ENCODE measurements at regions not wholly inside any gene's neighbourhood (a gene's known extent, or its start where the extent isn't known, plus 50 kb on each side); places are given as distances from the start of the nearest gene placed in this dataset.

- Mint-ChIP-seq H3K36me3 (no peaks in the 10 kb centered on the region), H3K4me3 (no peak overlapping the region), H3K4me1 (no peaks in the 10 kb centered on the region), H3K27me3 (peaks cover 26% of the 10 kb centered on the region), H3K9me3 (no peaks in the 10 kb centered on the region), H3K27ac (no peak overlapping the region)
Measured at GRCh38 chr18:2304378-2305175, 266.7 kb downstream of the METTL4 start.

DNA sequence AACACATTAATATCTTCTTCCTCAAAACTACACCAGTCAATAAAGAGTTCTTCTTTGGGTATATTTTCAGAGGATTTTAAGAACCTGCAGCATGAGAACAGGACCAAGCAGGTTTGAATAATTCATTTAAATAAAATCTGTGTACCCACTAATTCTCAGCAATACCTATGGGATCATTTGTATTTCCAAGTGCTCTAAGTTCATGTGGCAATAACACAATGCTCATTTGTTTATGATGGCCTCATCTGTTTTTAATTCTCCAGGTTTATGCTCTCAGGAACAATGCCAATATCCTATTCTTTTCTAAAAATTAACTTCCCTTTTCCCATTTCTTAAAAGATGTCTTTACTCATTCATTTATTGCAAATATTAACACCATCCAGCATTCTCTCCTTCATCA lies 264.7 kb downstream of the METTL4 start:
- Mint-ChIP-seq H3K4me1 (no peaks in the 10 kb centered on the region), H3K36me3 (no peaks in the 10 kb centered on the region), H3K9me3 (no peaks in the 10 kb centered on the region), H3K27ac (no peak overlapping the region), H3K4me3 (no peak overlapping the region), H3K27me3 (peaks cover 20% of the 10 kb centered on the region)

GRCh38 chr18:2310886-2311285 lies 260.4 kb downstream of the METTL4 start:
- H3K27ac Mint-ChIP-seq, result no peak overlapping the region
- H3K4me3 Mint-ChIP-seq, result no peak overlapping the region
- H3K9me3 Mint-ChIP-seq, result no peaks in the 10 kb centered on the region
- no peaks in the 10 kb centered on the region for H3K36me3 Mint-ChIP-seq
- peaks cover 11% of the 10 kb centered on the region for H3K27me3 Mint-ChIP-seq
- H3K4me1 Mint-ChIP-seq, result no peaks in the 10 kb centered on the region

- H3K27me3 Mint-ChIP-seq, result peaks cover 12% of the 10 kb centered on the region
- no peak overlapping the region for H3K4me3 Mint-ChIP-seq
- no peaks in the 10 kb centered on the region for H3K36me3 Mint-ChIP-seq
- H3K4me1 Mint-ChIP-seq, result no peaks in the 10 kb centered on the region
- no peaks in the 10 kb centered on the region for H3K9me3 Mint-ChIP-seq
- H3K27ac Mint-ChIP-seq, result no peak overlapping the region
Measured at GRCh38 chr18:2312440-2312839, 258.9 kb downstream of the METTL4 start.

GRCh38 chr18:2313332-2313731 lies 258.0 kb downstream of the METTL4 start:
- Mint-ChIP-seq H3K4me1 (no peaks in the 10 kb centered on the region), H3K27ac (no peak overlapping the region), H3K36me3 (no peaks in the 10 kb centered on the region), H3K27me3 (peaks cover 13% of the 10 kb centered on the region), H3K9me3 (no peaks in the 10 kb centered on the region), H3K4me3 (no peak overlapping the region)

DNA sequence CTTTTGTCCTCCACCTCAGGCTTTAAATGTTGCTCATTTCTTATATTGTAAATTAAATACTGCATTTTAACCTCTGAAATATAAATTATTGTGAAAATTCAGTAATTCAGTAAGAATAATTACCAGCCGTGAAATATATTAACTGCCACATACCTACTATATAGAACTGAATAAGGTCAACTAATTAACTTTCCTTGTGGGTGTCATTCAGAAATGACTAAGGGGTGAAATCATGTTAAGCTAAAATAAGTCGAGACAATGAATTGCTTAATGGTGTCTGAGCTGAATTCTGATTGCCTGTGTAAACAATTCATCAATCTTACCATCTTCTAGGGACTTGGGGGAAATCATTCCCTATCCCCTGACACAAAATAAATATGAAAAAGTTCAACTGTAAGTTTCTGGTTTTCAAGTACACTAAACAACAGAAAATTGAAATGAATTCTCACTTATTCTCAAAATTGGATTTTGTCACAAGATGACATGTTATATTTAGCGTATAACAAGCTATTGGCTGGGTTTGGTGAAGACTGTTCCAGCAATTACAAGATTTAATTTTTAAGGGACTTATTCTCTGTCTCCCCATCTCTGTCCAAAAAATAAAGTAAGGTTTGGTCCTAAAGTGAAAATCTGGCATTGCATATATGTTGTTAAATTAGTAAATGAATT lies 255.1 kb downstream of the METTL4 start:
- no peaks in the 10 kb centered on the region for H3K4me1 Mint-ChIP-seq
- peaks cover 6% of the 10 kb centered on the region for H3K9me3 Mint-ChIP-seq
- H3K27ac Mint-ChIP-seq, result no peak overlapping the region
- H3K36me3 Mint-ChIP-seq, result peaks cover 1% of the 10 kb centered on the region
- no peak overlapping the region for H3K4me3 Mint-ChIP-seq
- peaks cover 19% of the 10 kb centered on the region for H3K27me3 Mint-ChIP-seq

GRCh38 chr18:2316751-2317696 lies 254.3 kb downstream of the METTL4 start:
- no peak overlapping the region for H3K4me3 Mint-ChIP-seq
- H3K4me1 Mint-ChIP-seq, result no peaks in the 10 kb centered on the region
- peaks cover 6% of the 10 kb centered on the region for H3K9me3 Mint-ChIP-seq
- H3K27ac Mint-ChIP-seq, result no peak overlapping the region
- H3K36me3 Mint-ChIP-seq, result peaks cover 1% of the 10 kb centered on the region
- H3K27me3 Mint-ChIP-seq, result peaks cover 22% of the 10 kb centered on the region

- Mint-ChIP-seq H3K4me3 (no peak overlapping the region), H3K4me1 (no peaks in the 10 kb centered on the region)
Measured at GRCh38 chr18:2324459-2324858, 246.8 kb downstream of the METTL4 start.

DNA sequence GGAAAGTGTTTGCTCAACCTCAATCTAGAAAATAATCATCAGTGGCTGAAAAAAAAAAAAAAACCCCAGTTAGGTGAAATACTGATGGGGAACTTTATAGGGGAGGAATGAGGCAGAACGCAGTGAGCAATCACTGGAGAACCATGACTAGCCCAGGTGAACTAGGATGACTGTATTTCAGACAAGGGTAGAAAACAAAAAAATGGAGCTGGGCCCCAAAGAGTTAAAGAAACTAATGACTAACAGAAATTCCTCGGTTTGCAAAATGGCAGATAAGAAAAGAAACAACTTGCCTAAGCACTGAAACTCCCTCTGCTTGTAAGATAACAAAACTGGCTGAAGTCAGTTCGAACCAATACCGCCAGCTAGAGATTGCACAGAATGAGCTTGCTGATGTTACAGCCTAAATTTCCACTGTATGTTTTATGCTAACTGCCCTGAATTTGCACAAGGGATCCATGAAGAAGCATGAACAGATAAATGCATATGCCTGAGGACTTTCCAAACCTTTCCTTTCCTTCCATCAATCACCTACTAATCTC lies 245.9 kb downstream of the METTL4 start:
- H3K27me3 Mint-ChIP-seq, result peaks cover 18% of the 10 kb centered on the region
- H3K4me3 Mint-ChIP-seq, result no peak overlapping the region
- H3K27ac Mint-ChIP-seq, result no peak overlapping the region
- no peaks in the 10 kb centered on the region for H3K9me3 Mint-ChIP-seq
- no peaks in the 10 kb centered on the region for H3K4me1 Mint-ChIP-seq
- no peaks in the 10 kb centered on the region for H3K36me3 Mint-ChIP-seq

More at GRCh38 chr18:2324459-2324858, 246.8 kb downstream of the METTL4 start:
- peaks cover 2% of the 10 kb centered on the region for H3K9me3 Mint-ChIP-seq
- H3K27ac Mint-ChIP-seq, result no peak overlapping the region
- peaks cover under 1% of the 10 kb centered on the region for H3K36me3 Mint-ChIP-seq
- peaks cover 23% of the 10 kb centered on the region for H3K27me3 Mint-ChIP-seq

DNA sequence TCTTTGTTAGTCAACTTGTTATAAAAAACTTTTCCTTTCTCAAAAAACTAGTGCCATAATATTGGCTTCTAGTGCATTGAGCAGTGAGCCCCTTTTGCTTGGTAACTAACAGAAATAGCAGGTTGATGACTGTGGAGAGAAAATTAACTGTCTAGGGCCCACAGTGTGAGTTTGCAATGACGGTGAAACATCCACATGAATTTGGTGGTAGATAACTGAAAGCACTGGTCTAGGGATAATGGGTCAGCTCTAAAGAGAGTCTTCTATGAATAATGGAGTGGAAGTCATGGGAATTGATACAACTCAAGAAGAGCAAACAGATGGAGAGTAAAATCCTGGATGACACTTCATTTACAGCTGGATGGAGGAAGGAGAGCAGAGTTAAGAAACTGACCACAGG lies 245.4 kb downstream of the METTL4 start:
- no peak overlapping the region for H3K4me3 Mint-ChIP-seq
- H3K36me3 Mint-ChIP-seq, result no peaks in the 10 kb centered on the region
- no peak overlapping the region for H3K27ac Mint-ChIP-seq
- peaks cover 16% of the 10 kb centered on the region for H3K27me3 Mint-ChIP-seq
- no peaks in the 10 kb centered on the region for H3K9me3 Mint-ChIP-seq
- no peaks in the 10 kb centered on the region for H3K4me1 Mint-ChIP-seq

GRCh38 chr18:2326999-2327398 lies 244.3 kb downstream of the METTL4 start:
- H3K27me3 Mint-ChIP-seq, result peaks cover 10% of the 10 kb centered on the region
- no peaks in the 10 kb centered on the region for H3K4me1 Mint-ChIP-seq
- H3K4me3 Mint-ChIP-seq, result no peak overlapping the region
- no peak overlapping the region for H3K27ac Mint-ChIP-seq
- H3K36me3 Mint-ChIP-seq, result no peaks in the 10 kb centered on the region
- H3K9me3 Mint-ChIP-seq, result no peaks in the 10 kb centered on the region

DNA sequence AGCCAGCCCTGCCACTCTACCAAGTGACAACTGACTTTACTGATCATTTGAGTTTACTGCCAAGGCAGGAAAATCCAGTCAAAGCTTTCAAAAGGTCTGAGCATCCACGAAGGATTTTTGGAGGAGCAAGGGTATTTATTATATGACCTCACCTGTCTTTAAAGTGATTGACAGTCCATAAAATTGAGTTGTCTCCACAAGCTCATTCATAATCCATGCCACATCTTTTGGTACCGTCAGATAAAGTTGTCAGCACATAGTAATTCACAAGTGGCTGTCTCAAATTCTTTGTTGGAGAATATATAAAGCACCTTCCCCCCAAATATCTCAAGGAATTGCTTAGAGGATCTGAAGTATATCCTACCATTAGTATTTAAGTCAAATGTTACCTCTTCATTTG lies 240.5 kb downstream of the METTL4 start:
- Mint-ChIP-seq H3K27me3 (peaks cover 11% of the 10 kb centered on the region), H3K36me3 (no peaks in the 10 kb centered on the region), H3K9me3 (no peaks in the 10 kb centered on the region), H3K4me3 (no peak overlapping the region), H3K4me1 (no peaks in the 10 kb centered on the region), H3K27ac (no peak overlapping the region)

- no peaks in the 10 kb centered on the region for H3K9me3 Mint-ChIP-seq
- H3K27me3 Mint-ChIP-seq, result peaks cover 9% of the 10 kb centered on the region
- H3K27ac Mint-ChIP-seq, result no peak overlapping the region
- no peaks in the 10 kb centered on the region for H3K36me3 Mint-ChIP-seq
- no peaks in the 10 kb centered on the region for H3K4me1 Mint-ChIP-seq
- H3K4me3 Mint-ChIP-seq, result no peak overlapping the region
Measured at GRCh38 chr18:2331491-2331890, 239.8 kb downstream of the METTL4 start.

- no peaks in the 10 kb centered on the region for H3K9me3 Mint-ChIP-seq
Measured at GRCh38 chr18:2336690-2337392, 234.5 kb downstream of the METTL4 start.

More at GRCh38 chr18:2336690-2337392, 234.5 kb downstream of the METTL4 start:
- Mint-ChIP-seq H3K27ac (no peak overlapping the region), H3K4me3 (no peak overlapping the region), H3K27me3 (peaks cover 14% of the 10 kb centered on the region), H3K36me3 (no peaks in the 10 kb centered on the region), H3K4me1 (no peaks in the 10 kb centered on the region)

Measured in activated naive CD4-positive, alpha-beta T cell treated with anti-CD3 and anti-CD28 coated beads, Interleukin-2, amount 50 U/mL, for 24 hours (primary cell).